Ascending aorta (tissue), 2 donors: ENCODE measurements at regions not wholly inside any gene's neighbourhood (a gene's known extent, or its start where the extent isn't known, plus 50 kb on each side); places are given as distances from the start of the nearest gene placed in this dataset.

ENCODE experiments used
- DNase-seq, 2 donors: peaks; one replicate each; pipeline ENCODE4 v3.0.0-alpha.2; 2019; ENCODE audit warnings: low spot score in 2 of 2
- H3K27ac ChIP-seq, 2 donors: fragments of 200-600 bp; sonication (generic); one replicate each; pipeline ENCODE4 v1.5.1; 2016 to 2017; ENCODE audit warnings: mild to moderate bottlenecking in 1 of 2
- H3K27me3 ChIP-seq: fragments of 200-600 bp; sonication (generic); one replicate; pipeline ENCODE4 v1.5.1; 2017
- H3K36me3 ChIP-seq, 2 donors: fragments of 200-600 bp; sonication (generic); one replicate each; pipeline ENCODE4 v1.5.1; 2016
- H3K4me1 ChIP-seq, 2 donors: fragments of 200-600 bp; sonication (generic); one replicate each; pipeline ENCODE4 v1.5.1; 2016 to 2017; ENCODE audit warnings: mild to moderate bottlenecking in 1 of 2
- H3K4me3 ChIP-seq, 2 donors: fragments of 200-600 bp; sonication (generic); one replicate each; pipeline ENCODE4 v1.5.1; 2016 to 2017; ENCODE audit warnings: mild to moderate bottlenecking in 1 of 2
- H3K9me3 ChIP-seq, 2 donors: fragments of 200-600 bp; sonication (generic); one replicate each; pipeline ENCODE4 v1.5.1; 2016
- CTCF ChIP-seq, 3 experiments: fragments of 200-600 bp in 2 of 3; fragments of 450-650 bp in 1 of 3; sonication (generic) in 2 of 3; IDR thresholded peaks; one replicate each; pipeline ENCODE4 v1.5.1; 2016 to 2019; ENCODE audit warnings: antibody characterized with exemption in 3 of 3, mild to moderate bottlenecking in 1 of 3, moderate library complexity in 1 of 3
- intact Hi-C: fragments of 100-400 bp; cut with DNase I; formaldehyde crosslinking; loops from one replicate; pipeline ENCODE4 v1.15.1; 2023

GRCh38 chr12:118830296-118830695 is 151.0 kb upstream of the SRRM4 start:
- intact Hi-C loops = no loop called here
- H3K4me3 ChIP-seq = no peak overlapping the region
- H3K4me1 ChIP-seq = no peaks in the 10 kb centered on the region
- peaks cover 0 to 4% of the 10 kb centered on the region in 2 donors for H3K9me3 ChIP-seq
- H3K27ac ChIP-seq = no peak overlapping the region
- TF ChIP-seq CTCF (IDR thresholded peaks at IDR 0.05) = no peak
- H3K27me3 ChIP-seq = no peaks in the 10 kb centered on the region
- DNase-seq = no peak
- no peaks in the 10 kb centered on the region for H3K36me3 ChIP-seq

GRCh38 chr12:118835926-118836325 is 145.4 kb upstream of the SRRM4 start:
- Histone ChIP-seq H3K4me1 (no peaks in the 10 kb centered on the region), H3K9me3 (no peaks in the 10 kb centered on the region), H3K36me3 (no peaks in the 10 kb centered on the region), H3K27me3 (no peaks in the 10 kb centered on the region), H3K27ac (no peak overlapping the region), H3K4me3 (no peak overlapping the region)
- intact Hi-C loops = no loop called here
- TF ChIP-seq CTCF (IDR thresholded peaks at IDR 0.05) = no peak
- no peak for DNase-seq

- TF ChIP-seq CTCF (IDR thresholded peaks at IDR 0.05) = no peak
- no peaks in the 10 kb centered on the region for H3K9me3 ChIP-seq
- DNase-seq = no peak
- no peaks in the 10 kb centered on the region for H3K36me3 ChIP-seq
- intact Hi-C loops = no loop called here
- H3K4me1 ChIP-seq = no peaks in the 10 kb centered on the region
- H3K4me3 ChIP-seq = no peak overlapping the region
- no peaks in the 10 kb centered on the region for H3K27me3 ChIP-seq
- no peak overlapping the region for H3K27ac ChIP-seq
Measured at GRCh38 chr12:118840399-118840798, 140.9 kb upstream of the SRRM4 start.

GRCh38 chr12:118840878-118841277 is 140.5 kb upstream of the SRRM4 start:
- Histone ChIP-seq H3K27me3 (no peaks in the 10 kb centered on the region), H3K9me3 (no peaks in the 10 kb centered on the region), H3K27ac (no peak overlapping the region), H3K4me1 (no peaks in the 10 kb centered on the region), H3K4me3 (no peak overlapping the region), H3K36me3 (no peaks in the 10 kb centered on the region)
- intact Hi-C loops = no loop called here
- no peak for TF ChIP-seq CTCF (IDR thresholded peaks at IDR 0.05)
- DNase-seq = no peak

- DNase-seq = no peak
- no peaks in the 10 kb centered on the region for H3K36me3 ChIP-seq
- H3K27me3 ChIP-seq = no peaks in the 10 kb centered on the region
- H3K27ac ChIP-seq = no peak overlapping the region
- no peaks in the 10 kb centered on the region for H3K9me3 ChIP-seq
- intact Hi-C loops = no loop called here
- no peak for TF ChIP-seq CTCF (IDR thresholded peaks at IDR 0.05)
- no peak overlapping the region for H3K4me3 ChIP-seq
- no peaks in the 10 kb centered on the region for H3K4me1 ChIP-seq
Measured at GRCh38 chr12:118841588-118841987, 139.8 kb upstream of the SRRM4 start.

GRCh38 chr12:118842866-118843265 is 138.5 kb upstream of the SRRM4 start:
- no peak for DNase-seq
- intact Hi-C loops = no loop called here
- H3K9me3 ChIP-seq = no peaks in the 10 kb centered on the region
- H3K36me3 ChIP-seq = no peaks in the 10 kb centered on the region
- no peaks in the 10 kb centered on the region for H3K4me1 ChIP-seq
- H3K27ac ChIP-seq = no peak overlapping the region
- no peak overlapping the region for H3K4me3 ChIP-seq
- no peaks in the 10 kb centered on the region for H3K27me3 ChIP-seq
- no peak for TF ChIP-seq CTCF (IDR thresholded peaks at IDR 0.05)
